GM23338 (cell line): ENCODE measurements at regions not wholly inside any gene's neighbourhood (a gene's known extent, or its start where the extent isn't known, plus 50 kb on each side); places are given as distances from the start of the nearest gene placed in this dataset.

Experiments used
- ATAC-seq: fragments of 200-7000 bp; cut with Tn5 transposase; 3 replicates; pipeline ENCODE4 v1.9.1; 2020
- DNase-seq: peaks from one replicate; pipeline ENCODE4 v3.0.0-alpha.2; 2015; ENCODE audit warnings: low spot score
- H2AFZ ChIP-seq: fragments of 200-600 bp; sonication (generic); 2 replicates; pipeline ENCODE4 v1.8.0; 2016; ENCODE audit warnings: antibody characterized with exemption, mild to moderate bottlenecking, moderate library complexity
- H3F3A ChIP-seq: fragments of 200-600 bp; sonication (generic); replicated peaks from 2 replicates; pipeline ENCODE4 v1.8.0; 2017; ENCODE audit warnings: antibody characterized with exemption, mixed run types, low read depth
- H3K27ac ChIP-seq: fragments of 200-600 bp; sonication (generic); 2 replicates; pipeline ENCODE4 v1.6.1; 2016; ENCODE audit warnings: low read depth
- H3K27me3 ChIP-seq: fragments of 200-600 bp; sonication (generic); 2 replicates; pipeline ENCODE4 v1.8.0; 2016; ENCODE audit warnings: mild to moderate bottlenecking, mixed run types, moderate library complexity; ENCODE audit not compliant: insufficient read depth
- H3K36me3 ChIP-seq: fragments of 200-600 bp; sonication (generic); 2 replicates; pipeline ENCODE4 v1.8.0; 2016; ENCODE audit warnings: mild to moderate bottlenecking; ENCODE audit not compliant: insufficient read depth
- H3K4me1 ChIP-seq: fragments of 200-600 bp; sonication (generic); 2 replicates; pipeline ENCODE4 v1.8.0; 2016; ENCODE audit warnings: mild to moderate bottlenecking, moderate library complexity; ENCODE audit not compliant: insufficient read depth
- H3K4me2 ChIP-seq: fragments of 200-600 bp; sonication (generic); 2 replicates; pipeline ENCODE4 v1.7.1; 2017; ENCODE audit warnings: mixed run types
- H3K4me3 ChIP-seq: fragments of 200-600 bp; sonication (generic); 2 replicates; pipeline ENCODE4 v1.6.1; 2016; ENCODE audit warnings: mixed run types
- H3K79me2 ChIP-seq: fragments of 200-600 bp; sonication (generic); replicated peaks from 2 replicates; pipeline ENCODE4 v1.8.0; 2017; ENCODE audit warnings: mild to moderate bottlenecking; ENCODE audit not compliant: insufficient read depth
- H3K9me2 ChIP-seq: fragments of 200-600 bp; sonication (generic); 2 replicates; pipeline ENCODE4 v1.8.0; 2017; ENCODE audit not compliant: insufficient read depth
- H4K20me1 ChIP-seq: fragments of 200-600 bp; sonication (generic); replicated peaks from 2 replicates; pipeline ENCODE4 v1.8.0; 2017; ENCODE audit warnings: mild to moderate bottlenecking; ENCODE audit not compliant: insufficient read depth
- H3K27ac Mint-ChIP-seq: 2 replicates; pipeline ENCODE4 v1.8.0; 2020; ENCODE audit warnings: inconsistent platforms, mild to moderate bottlenecking, moderate library complexity, mixed read lengths
- H3K27me3 Mint-ChIP-seq: 3 replicates; pipeline ENCODE4 v1.8.0; 2022; ENCODE audit warnings: low read depth, mild to moderate bottlenecking, moderate library complexity, mixed read lengths, inconsistent platforms; ENCODE audit not compliant: insufficient read depth, poor library complexity
- H3K36me3 Mint-ChIP-seq: 3 replicates; pipeline ENCODE4 v1.8.0; 2021; ENCODE audit warnings: low read depth, mild to moderate bottlenecking, inconsistent platforms, moderate library complexity, mixed read lengths
- H3K4me1 Mint-ChIP-seq: 3 replicates; pipeline ENCODE4 v1.8.0; 2020; ENCODE audit warnings: mild to moderate bottlenecking, inconsistent platforms, mixed read lengths
- H3K4me3 Mint-ChIP-seq: 3 replicates; pipeline ENCODE4 v1.8.0; 2021; ENCODE audit warnings: moderate library complexity, mild to moderate bottlenecking, inconsistent platforms, mixed read lengths
- H3K9me3 Mint-ChIP-seq: 3 replicates; pipeline ENCODE4 v1.8.0; 2020; ENCODE audit warnings: moderate library complexity, mild to moderate bottlenecking, inconsistent platforms, mixed read lengths
- CREB1 ChIP-seq: fragments of 250-450 bp; sonication (Bioruptor Pico); IDR thresholded peaks from 2 replicates; pipeline ENCODE4 v1.5.0; 2020; ENCODE audit warnings: low read depth, mild to moderate bottlenecking, moderate library complexity
- CTCF ChIP-seq, 2 experiments: fragments of 200-600 bp in 1 of 2; sonication (generic) in 1 of 2; conservative IDR thresholded peaks; 2 replicates each; pipeline versions ENCODE4 v1.5.1 to v1.6.1; 2016 to 2017; ENCODE audit warnings: antibody characterized with exemption in 2 of 2, low read depth in 2 of 2, mild to moderate bottlenecking in 2 of 2, moderate library complexity in 1 of 2
- EZH2 ChIP-seq: fragments of 200-600 bp; sonication (generic); IDR thresholded peaks from one replicate; pipeline ENCODE4 v1.8.0; 2017; ENCODE audit warnings: antibody characterized with exemption, mild to moderate bottlenecking, low read depth; ENCODE audit not compliant: unreplicated experiment
- EZH2phosphoT487 ChIP-seq: fragments of 200-600 bp; sonication (generic); IDR thresholded peaks from one replicate; pipeline ENCODE4 v1.8.1; 2018; ENCODE audit warnings: antibody characterized with exemption; ENCODE audit not compliant: unreplicated experiment
- JUNB ChIP-seq: IDR thresholded peaks from one replicate; pipeline ENCODE4 v1.6.1; 2016; ENCODE audit warnings: antibody characterized with exemption; ENCODE audit not compliant: unreplicated experiment
- NANOG ChIP-seq: IDR thresholded peaks from 2 replicates; pipeline ENCODE4 v1.6.1; 2016; ENCODE audit warnings: antibody characterized with exemption, borderline replicate concordance
- POLR2AphosphoS5 ChIP-seq: IDR thresholded peaks from 2 replicates; pipeline ENCODE4 v1.6.1; 2016; ENCODE audit warnings: antibody characterized with exemption, low read depth
- REST ChIP-seq: IDR thresholded peaks from one replicate; pipeline ENCODE4 v1.6.1; 2018; ENCODE audit warnings: antibody characterized with exemption; ENCODE audit not compliant: unreplicated experiment
- STAT1 ChIP-seq: IDR thresholded peaks from one replicate; pipeline ENCODE4 v1.6.1; 2016; ENCODE audit warnings: antibody characterized with exemption; ENCODE audit not compliant: unreplicated experiment
- ZNF114 ChIP-seq: fragments of 250-450 bp; sonication (Bioruptor Pico); IDR thresholded peaks from 2 replicates; pipeline ENCODE4 v1.5.0; 2020; ENCODE audit warnings: mild to moderate bottlenecking, moderate library complexity
- ZNF331 ChIP-seq: fragments of 250-450 bp; sonication (Bioruptor Pico); IDR thresholded peaks from 2 replicates; pipeline ENCODE4 v1.5.0; 2020; ENCODE audit warnings: low read depth, mild to moderate bottlenecking, moderate library complexity
- ZNF462 ChIP-seq: fragments of 250-450 bp; sonication (Bioruptor Pico); IDR thresholded peaks from 2 replicates; pipeline ENCODE4 v1.5.0; 2020; ENCODE audit warnings: mild to moderate bottlenecking, moderate library complexity
- TF ChIP-seq, protein P1 (sequence below): IDR thresholded peaks from 2 replicates; pipeline ENCODE4 v1.6.1; 2016; ENCODE audit warnings: antibody characterized with exemption

DNA sequence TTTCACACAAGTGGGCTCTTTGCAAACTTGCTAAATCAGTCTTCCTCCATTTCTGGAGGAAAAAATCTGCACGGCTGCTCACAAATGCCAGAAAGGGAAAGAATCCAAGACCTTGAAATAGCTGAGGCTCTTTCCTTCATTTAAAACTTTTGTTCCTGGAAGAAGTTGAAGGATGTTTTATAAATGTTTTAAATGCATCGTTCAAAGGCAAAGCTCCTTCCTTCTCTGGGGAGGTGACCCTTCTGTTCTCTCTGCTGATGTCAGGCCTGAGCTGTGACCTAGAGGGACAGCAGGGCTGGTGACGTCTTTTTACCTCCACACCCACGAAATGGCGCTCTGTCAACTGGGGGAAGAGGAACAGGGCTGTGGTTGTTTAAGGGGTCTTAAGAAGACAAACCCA, 376.4 kb upstream of the ZNF507 start:
- H3K27me3 Mint-ChIP-seq: peaks cover 1% of the 10 kb centered on the region
- Histone ChIP-seq H3F3A (no peaks in the 10 kb centered on the region), H3K79me2 (no peaks in the 10 kb centered on the region), H3K36me3 (no peaks in the 10 kb centered on the region), H4K20me1 (no peaks in the 10 kb centered on the region), H2AFZ (no peak overlapping the region), H3K4me3 (no peak overlapping the region), H3K27ac (no peak overlapping the region), H3K4me1 (no peaks in the 10 kb centered on the region), H3K9me2 (peaks cover 7% of the 10 kb centered on the region; the same call in 1 of the 2 replicates), H3K27me3 (no peaks in the 10 kb centered on the region), H3K4me2 (no peak overlapping the region)
- no peaks in the 10 kb centered on the region for H3K36me3 Mint-ChIP-seq
- no peak for ATAC-seq
- H3K4me1 Mint-ChIP-seq: no peaks in the 10 kb centered on the region
- H3K27ac Mint-ChIP-seq: no peak overlapping the region
- no peak overlapping the region for H3K4me3 Mint-ChIP-seq
- H3K9me3 Mint-ChIP-seq: no peaks in the 10 kb centered on the region
- DNase-seq: no peak
- TF ChIP-seq NANOG (no peak), CTCF (conservative IDR thresholded peaks at IDR 0.05; ENCODE audit: low read depth in 2 of 2) (no peak), STAT1 (no peak), JUNB (no peak), EZH2 (no peak), EZH2phosphoT487 (no peak), CREB1 (CRISPR knock-in tag) (no peak), REST (no peak), ZNF114 (no peak), ZNF331 (CRISPR knock-in tag) (no peak), POLR2AphosphoS5 (no peak), ZNF462 (CRISPR knock-in tag) (no peak)
- TF ChIP-seq, protein P1, sequence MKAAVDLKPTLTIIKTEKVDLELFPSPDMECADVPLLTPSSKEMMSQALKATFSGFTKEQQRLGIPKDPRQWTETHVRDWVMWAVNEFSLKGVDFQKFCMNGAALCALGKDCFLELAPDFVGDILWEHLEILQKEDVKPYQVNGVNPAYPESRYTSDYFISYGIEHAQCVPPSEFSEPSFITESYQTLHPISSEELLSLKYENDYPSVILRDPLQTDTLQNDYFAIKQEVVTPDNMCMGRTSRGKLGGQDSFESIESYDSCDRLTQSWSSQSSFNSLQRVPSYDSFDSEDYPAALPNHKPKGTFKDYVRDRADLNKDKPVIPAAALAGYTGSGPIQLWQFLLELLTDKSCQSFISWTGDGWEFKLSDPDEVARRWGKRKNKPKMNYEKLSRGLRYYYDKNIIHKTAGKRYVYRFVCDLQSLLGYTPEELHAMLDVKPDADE: no peak
